ENCODE measurements at regions not wholly inside any gene's neighbourhood (a gene's known extent, or its start where the extent isn't known, plus 50 kb on each side); places are given as distances from the start of the nearest gene placed in this dataset.

DNA sequence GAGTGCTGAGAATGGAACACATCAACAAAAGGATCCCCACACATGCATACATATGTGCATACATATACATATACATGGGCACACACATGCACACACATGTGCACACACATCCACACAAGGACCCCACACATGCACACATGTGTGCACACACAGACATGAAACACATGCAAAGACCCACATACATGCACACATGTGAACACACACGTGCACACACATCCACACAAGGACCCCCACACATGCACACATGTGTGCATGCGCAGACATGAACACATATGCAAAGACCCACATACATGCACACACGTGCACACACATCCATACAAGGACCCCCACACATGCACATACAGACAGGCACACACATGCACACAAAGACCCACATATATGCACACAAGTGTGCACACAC is 104.4 kb upstream of the ADARB2 start:
- Histone ChIP-seq H3K9me3 (peaks cover 7% of the 10 kb centered on the region), H3K4me1 (ENCODE audit: low read depth) (no peaks in the 10 kb centered on the region), H3K4me3 (no peak overlapping the region), H3K36me3 (ENCODE audit: low read depth) (no peaks in the 10 kb centered on the region)
- intact Hi-C loops (cut with DNase I, micrococcal nuclease): no loop called here
- TF ChIP-seq, protein P1, sequence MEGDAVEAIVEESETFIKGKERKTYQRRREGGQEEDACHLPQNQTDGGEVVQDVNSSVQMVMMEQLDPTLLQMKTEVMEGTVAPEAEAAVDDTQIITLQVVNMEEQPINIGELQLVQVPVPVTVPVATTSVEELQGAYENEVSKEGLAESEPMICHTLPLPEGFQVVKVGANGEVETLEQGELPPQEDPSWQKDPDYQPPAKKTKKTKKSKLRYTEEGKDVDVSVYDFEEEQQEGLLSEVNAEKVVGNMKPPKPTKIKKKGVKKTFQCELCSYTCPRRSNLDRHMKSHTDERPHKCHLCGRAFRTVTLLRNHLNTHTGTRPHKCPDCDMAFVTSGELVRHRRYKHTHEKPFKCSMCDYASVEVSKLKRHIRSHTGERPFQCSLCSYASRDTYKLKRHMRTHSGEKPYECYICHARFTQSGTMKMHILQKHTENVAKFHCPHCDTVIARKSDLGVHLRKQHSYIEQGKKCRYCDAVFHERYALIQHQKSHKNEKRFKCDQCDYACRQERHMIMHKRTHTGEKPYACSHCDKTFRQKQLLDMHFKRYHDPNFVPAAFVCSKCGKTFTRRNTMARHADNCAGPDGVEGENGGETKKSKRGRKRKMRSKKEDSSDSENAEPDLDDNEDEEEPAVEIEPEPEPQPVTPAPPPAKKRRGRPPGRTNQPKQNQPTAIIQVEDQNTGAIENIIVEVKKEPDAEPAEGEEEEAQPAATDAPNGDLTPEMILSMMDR (IDR thresholded peaks at IDR 0.05): no peak
- ATAC-seq (no peak), DNase-seq (no peak)

DNA sequence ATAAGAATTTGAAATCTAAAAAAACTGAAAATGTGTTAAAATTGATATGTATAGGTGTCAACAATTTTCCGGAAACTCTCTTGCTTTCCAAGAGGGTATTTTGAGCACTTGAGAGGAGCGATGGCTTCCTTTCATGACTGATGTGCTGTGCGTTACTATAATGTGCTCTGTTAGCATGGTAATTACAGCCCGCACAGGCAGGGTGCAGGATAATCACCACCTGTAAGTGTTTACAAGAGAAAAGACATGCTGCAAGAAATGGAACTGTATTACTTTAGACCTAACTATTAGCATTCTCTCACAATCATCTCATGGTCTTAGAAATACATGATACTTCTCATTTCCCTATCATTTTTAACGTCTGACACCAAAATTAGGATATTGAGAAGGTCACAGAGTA is 92.4 kb upstream of the ADARB2 start:
- Histone ChIP-seq H3K36me3 (ENCODE audit: low read depth) (no peaks in the 10 kb centered on the region), H3K4me3 (no peak overlapping the region), H3K4me1 (ENCODE audit: low read depth) (no peaks in the 10 kb centered on the region), H3K9me3 (peaks cover 19% of the 10 kb centered on the region)
- no peak for DNase-seq
- TF ChIP-seq, protein P1 (IDR thresholded peaks at IDR 0.05): no peak
- intact Hi-C loops (cut with DNase I, micrococcal nuclease): no loop called here
- no peak for ATAC-seq

DNA sequence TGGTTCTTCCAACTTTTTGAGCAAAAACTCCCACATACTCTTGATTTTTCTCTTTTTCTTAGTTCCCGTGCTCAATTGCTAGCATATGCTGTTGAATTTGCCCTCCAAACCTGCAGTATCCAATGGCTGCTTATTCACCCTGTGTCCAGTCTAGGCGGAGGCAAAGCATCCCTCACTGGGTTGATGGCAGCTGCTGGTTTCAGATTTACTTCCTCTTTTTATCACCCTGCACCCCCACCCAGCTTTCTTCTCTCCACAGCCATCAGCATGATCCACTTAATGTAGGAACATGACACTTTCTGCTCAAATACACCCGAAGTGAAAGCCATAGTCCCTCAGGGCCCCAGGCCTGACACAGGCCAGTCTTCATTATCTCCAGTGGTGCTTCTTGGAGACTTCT is 87.6 kb upstream of the ADARB2 start:
- Histone ChIP-seq H3K4me3 (no peak overlapping the region), H3K9me3 (peaks cover 22% of the 10 kb centered on the region), H3K4me1 (ENCODE audit: low read depth) (no peaks in the 10 kb centered on the region), H3K36me3 (ENCODE audit: low read depth) (no peaks in the 10 kb centered on the region)
- TF ChIP-seq, protein P1 (IDR thresholded peaks at IDR 0.05): no peak
- DNase-seq: no peak
- intact Hi-C loops (cut with DNase I, micrococcal nuclease): no loop called here
- no peak for ATAC-seq

DNA sequence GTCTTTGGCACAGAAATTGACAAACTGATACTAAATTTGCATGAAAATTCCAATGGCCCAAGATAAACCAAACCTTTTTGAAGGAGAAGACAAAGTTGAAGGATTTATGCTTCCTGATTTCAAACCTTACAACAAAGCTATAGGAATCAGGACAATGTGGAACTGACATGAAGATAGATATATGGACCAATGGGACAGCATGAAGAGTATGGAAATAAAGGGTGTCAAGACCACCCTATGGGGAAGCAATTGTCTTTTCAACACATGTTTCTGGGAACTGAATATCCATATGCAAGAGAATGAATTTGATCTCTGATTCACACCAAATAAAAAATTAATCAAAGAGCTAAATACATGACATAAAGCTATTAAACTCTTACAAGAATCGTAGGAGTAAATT is 77.2 kb upstream of the ADARB2 start:
- DNase-seq: no peak
- intact Hi-C loops (cut with DNase I, micrococcal nuclease): no loop called here
- ATAC-seq: no peak
- Histone ChIP-seq H3K4me3 (no peak overlapping the region), H3K9me3 (peaks cover 21% of the 10 kb centered on the region), H3K4me1 (ENCODE audit: low read depth) (no peaks in the 10 kb centered on the region), H3K36me3 (ENCODE audit: low read depth) (no peaks in the 10 kb centered on the region)
- TF ChIP-seq, protein P1 (IDR thresholded peaks at IDR 0.05): no peak

DNA sequence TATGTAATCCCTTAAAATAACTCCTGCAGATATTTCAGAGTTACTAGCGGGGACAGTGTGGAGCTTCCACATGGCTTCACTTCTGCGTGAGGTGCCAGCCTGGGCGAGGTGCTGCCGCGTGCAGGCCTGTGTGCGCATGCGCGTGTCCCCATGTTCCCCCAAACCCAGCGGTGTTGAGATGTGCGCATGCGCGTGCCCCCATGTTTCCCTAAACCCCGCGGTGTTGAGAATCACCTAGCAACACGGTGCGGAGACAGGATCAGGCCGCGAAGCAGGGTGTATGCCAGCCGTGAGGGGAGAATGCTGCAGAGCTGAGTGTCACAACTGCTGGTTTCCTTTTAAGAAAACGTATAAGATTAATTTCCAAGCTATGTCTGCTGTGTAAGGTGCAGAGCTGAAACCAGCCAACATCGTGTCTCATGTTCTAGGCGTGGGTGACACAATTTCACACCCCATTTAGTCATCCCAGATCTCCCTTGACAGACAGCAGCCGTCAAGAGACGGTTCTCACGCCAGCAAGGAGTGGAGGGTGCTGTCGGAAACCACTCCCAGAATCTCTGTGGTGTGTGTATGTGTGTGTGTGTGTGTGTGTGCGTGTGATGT is 71.9 kb upstream of the ADARB2 start:
- ATAC-seq: no peak
- Histone ChIP-seq H3K9me3 (peaks cover 3% of the 10 kb centered on the region), H3K4me3 (no peak overlapping the region), H3K36me3 (ENCODE audit: low read depth) (no peaks in the 10 kb centered on the region), H3K4me1 (ENCODE audit: low read depth) (no peaks in the 10 kb centered on the region)
- no peak for DNase-seq
- TF ChIP-seq, protein P1 (IDR thresholded peaks at IDR 0.05): no peak
- intact Hi-C loops (cut with DNase I, micrococcal nuclease): no loop called here

DNA sequence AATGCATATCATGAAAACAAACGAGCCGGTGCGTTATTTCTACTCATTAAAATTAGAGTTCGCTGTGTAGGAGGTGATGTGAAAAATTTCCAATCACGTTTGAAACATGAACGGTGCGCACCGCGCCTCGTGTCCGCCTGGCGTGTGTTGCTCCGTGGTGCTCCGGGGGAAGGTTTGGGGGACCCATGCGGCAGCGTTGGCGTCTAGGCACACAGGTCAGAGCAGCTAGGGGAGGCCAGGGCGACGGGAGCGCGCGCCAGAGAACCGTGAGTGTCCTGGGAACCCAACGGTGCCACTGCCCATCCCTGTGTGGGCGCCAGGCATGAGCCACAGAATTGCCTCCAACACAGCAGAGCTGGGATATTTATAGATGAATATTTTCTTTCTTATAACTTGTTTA is 70.6 kb upstream of the ADARB2 start:
- Histone ChIP-seq H3K4me3 (no peak overlapping the region), H3K4me1 (ENCODE audit: low read depth) (no peaks in the 10 kb centered on the region), H3K9me3 (peaks cover 3% of the 10 kb centered on the region), H3K36me3 (ENCODE audit: low read depth) (no peaks in the 10 kb centered on the region)
- DNase-seq (no peak), ATAC-seq (no peak)
- TF ChIP-seq, protein P1 (IDR thresholded peaks at IDR 0.05): no peak
- intact Hi-C loops (cut with DNase I, micrococcal nuclease): no loop called here

Data from mucosa of descending colon (tissue), 3 donors.